ENCODE measurements at regions not wholly inside any gene's neighbourhood (a gene's known extent, or its start where the extent isn't known, plus 50 kb on each side); places are given as distances from the start of the nearest gene placed in this dataset.
A peak's percentile ranks its signal among the peaks of the same experiment; 100 is the strongest.

GRCh38 chr16:82331974-82332750 is 162.1 kb upstream of the MPHOSPH6 start:
- no peaks in the 10 kb centered on the region for H3K36me3 Mint-ChIP-seq (ENCODE audit: low read depth)
- TF ChIP-seq CTCF (IDR thresholded peaks at IDR 0.05) = no peak
- peaks cover 11% of the 10 kb centered on the region for H3K9me3 Mint-ChIP-seq
- H3K27me3 Mint-ChIP-seq (ENCODE audit: low read depth, poor library complexity) = peaks cover 9% of the 10 kb centered on the region
- H3K4me3 Mint-ChIP-seq = no peak overlapping the region
- H3K27ac Mint-ChIP-seq = no peak overlapping the region
- H3K4me1 Mint-ChIP-seq = peaks cover 50% of the 10 kb centered on the region
- no peak for DNase-seq

- Mint-ChIP-seq H3K9me3 (peaks cover 11% of the 10 kb centered on the region), H3K27ac (no peak overlapping the region), H3K36me3 (ENCODE audit: low read depth) (no peaks in the 10 kb centered on the region), H3K4me1 (peaks cover 50% of the 10 kb centered on the region), H3K27me3 (ENCODE audit: low read depth, poor library complexity) (peaks cover 13% of the 10 kb centered on the region), H3K4me3 (no peak overlapping the region)
- no peak for TF ChIP-seq CTCF (IDR thresholded peaks at IDR 0.05)
- no peak for DNase-seq
These were observed 161.4 kb upstream of the MPHOSPH6 start for GRCh38 chr16:82331397-82331796.

GRCh38 chr16:82329504-82330192 is 159.6 kb upstream of the MPHOSPH6 start:
- Mint-ChIP-seq H3K4me3 (no peak overlapping the region), H3K9me3 (peaks cover under 1% of the 10 kb centered on the region), H3K36me3 (ENCODE audit: low read depth) (no peaks in the 10 kb centered on the region), H3K27me3 (ENCODE audit: low read depth, poor library complexity) (peaks cover 4% of the 10 kb centered on the region), H3K27ac (peak overlapping the region; percentile 93), H3K4me1 (peaks cover 50% of the 10 kb centered on the region)
- DNase-seq = peak; percentile 17
- no peak for TF ChIP-seq CTCF (IDR thresholded peaks at IDR 0.05)

- Mint-ChIP-seq H3K4me1 (peaks cover 50% of the 10 kb centered on the region), H3K4me3 (no peak overlapping the region), H3K36me3 (ENCODE audit: low read depth) (peaks cover 5% of the 10 kb centered on the region), H3K27ac (peak overlapping the region; percentile 93), H3K9me3 (peaks cover 7% of the 10 kb centered on the region), H3K27me3 (ENCODE audit: low read depth, poor library complexity) (peaks cover 9% of the 10 kb centered on the region)
- no peak for TF ChIP-seq CTCF (IDR thresholded peaks at IDR 0.05)
- DNase-seq = no peak
These were observed 159.0 kb upstream of the MPHOSPH6 start for GRCh38 chr16:82328881-82329469.

GRCh38 chr16:82323171-82323570 is 153.1 kb upstream of the MPHOSPH6 start:
- H3K27ac Mint-ChIP-seq = no peak overlapping the region
- peaks cover 11% of the 10 kb centered on the region for H3K36me3 Mint-ChIP-seq (ENCODE audit: low read depth)
- peaks cover 50% of the 10 kb centered on the region for H3K9me3 Mint-ChIP-seq
- no peak for TF ChIP-seq CTCF (IDR thresholded peaks at IDR 0.05)
- H3K27me3 Mint-ChIP-seq (ENCODE audit: low read depth, poor library complexity) = peaks cover 12% of the 10 kb centered on the region
- H3K4me3 Mint-ChIP-seq = no peak overlapping the region
- peaks cover 23% of the 10 kb centered on the region for H3K4me1 Mint-ChIP-seq
- no peak for DNase-seq
